ENCODE measurements at regions not wholly inside any gene's neighbourhood (a gene's known extent, or its start where the extent isn't known, plus 50 kb on each side); places are given as distances from the start of the nearest gene placed in this dataset.
"Not testable (repeated sequence)": the region's sequence is repeated elsewhere in the genome, so short reads cannot be mapped to it uniquely, and the experiment has no call there.

- DNase-seq (ENCODE audit: low read depth in 4 of 4, low spot score in 2 of 4) = no peak
Observed at GRCh38 chr1:83527987-83528386, 470.9 kb downstream of the TTLL7 start.

- DNase-seq (ENCODE audit: low read depth in 4 of 4, low spot score in 2 of 4) = no peak
Observed at GRCh38 chr1:83520797-83521196, 478.1 kb downstream of the TTLL7 start.

GRCh38 chr1:83516369-83516768, 482.6 kb downstream of the TTLL7 start:
- DNase-seq (ENCODE audit: low read depth in 4 of 4, low spot score in 2 of 4) = no peak

GRCh38 chr1:83515578-83516154, 483.3 kb downstream of the TTLL7 start:
- no peak for DNase-seq (ENCODE audit: low read depth in 4 of 4, low spot score in 2 of 4)

- no peak for DNase-seq (ENCODE audit: low read depth in 4 of 4, low spot score in 2 of 4)
Observed at GRCh38 chr1:83512373-83513193, 486.3 kb downstream of the TTLL7 start.

- DNase-seq (ENCODE audit: low read depth in 4 of 4, low spot score in 2 of 4) = no peak
Observed at GRCh38 chr1:83511146-83511726, 487.7 kb downstream of the TTLL7 start.

GRCh38 chr1:83509301-83509781, 489.6 kb downstream of the TTLL7 start:
- peak in 3 of 4 donors; percentile 21 to 56 (median 41) for DNase-seq (ENCODE audit: low read depth in 4 of 4, low spot score in 2 of 4)

- peak in 3 of 4 donors; percentile 46 to 56 (median 54) for DNase-seq (ENCODE audit: low read depth in 4 of 4, low spot score in 2 of 4)
Observed at GRCh38 chr1:83508485-83509151, 490.3 kb downstream of the TTLL7 start.

GRCh38 chr1:83505148-83505547, 493.8 kb downstream of the TTLL7 start:
- DNase-seq (ENCODE audit: low read depth in 4 of 4, low spot score in 2 of 4) = no peak

- no peak for DNase-seq (ENCODE audit: low read depth in 4 of 4, low spot score in 2 of 4)
Observed at GRCh38 chr1:83503153-83503552, 495.8 kb downstream of the TTLL7 start.

GRCh38 chr1:83500987-83501591, 497.8 kb downstream of the TTLL7 start:
- DNase-seq (ENCODE audit: low read depth in 4 of 4, low spot score in 2 of 4) = no peak

GRCh38 chr1:83500531-83500930, 498.4 kb downstream of the TTLL7 start:
- DNase-seq (ENCODE audit: low read depth in 4 of 4, low spot score in 2 of 4) = no peak

- DNase-seq (ENCODE audit: low read depth in 4 of 4, low spot score in 2 of 4) = no peak
Observed at GRCh38 chr1:83499998-83500397, 498.9 kb downstream of the TTLL7 start.

GRCh38 chr1:83497563-83497962, 501.4 kb downstream of the TTLL7 start:
- DNase-seq (ENCODE audit: low read depth in 4 of 4, low spot score in 2 of 4) = no peak

- no peak for DNase-seq (ENCODE audit: low read depth in 4 of 4, low spot score in 2 of 4)
Observed at GRCh38 chr1:83495560-83495959, 503.4 kb downstream of the TTLL7 start.

- no peak for DNase-seq (ENCODE audit: low read depth in 4 of 4, low spot score in 2 of 4)
Observed at GRCh38 chr1:83493633-83494032, 505.3 kb downstream of the TTLL7 start.

GRCh38 chr1:83491930-83492329, 507.0 kb downstream of the TTLL7 start:
- no peak for DNase-seq (ENCODE audit: low read depth in 4 of 4, low spot score in 2 of 4)

- no peak for DNase-seq (ENCODE audit: low read depth in 4 of 4, low spot score in 2 of 4)
Observed at GRCh38 chr1:83490988-83491387, 507.9 kb downstream of the TTLL7 start.

GRCh38 chr1:83488105-83488504, 510.8 kb downstream of the TTLL7 start:
- DNase-seq (ENCODE audit: low read depth in 4 of 4, low spot score in 2 of 4) = not testable (repeated sequence)

- DNase-seq (ENCODE audit: low read depth in 4 of 4, low spot score in 2 of 4) = not testable (repeated sequence)
Observed at GRCh38 chr1:83487460-83487859, 511.5 kb downstream of the TTLL7 start.
